GM12878 (cell line): ENCODE measurements at regions not wholly inside any gene's neighbourhood (a gene's known extent, or its start where the extent isn't known, plus 50 kb on each side); places are given as distances from the start of the nearest gene placed in this dataset.

ENCODE experiments used
- CREB1 ChIP-seq: IDR thresholded peaks from 2 replicates; pipeline ENCODE4 v1.6.1; 2012; ENCODE audit warnings: low read depth, mild to moderate bottlenecking, inconsistent platforms
- CTCF ChIP-seq, 3 experiments: IDR thresholded peaks in 2 of 3; conservative IDR thresholded peaks in 1 of 3; 2 replicates each; pipeline ENCODE4 v1.5.1; 2011; ENCODE audit warnings: low read depth in 3 of 3, low read length in 3 of 3, mild to moderate bottlenecking in 3 of 3, control low read depth in 2 of 3, moderate library complexity in 2 of 3, inconsistent platforms in 1 of 3, mixed read lengths in 1 of 3; ENCODE audit not compliant: control insufficient read depth in 2 of 3, insufficient read depth in 1 of 3; ENCODE audit errors: extremely low read depth in 1 of 3
- NFIC ChIP-seq: IDR thresholded peaks from 2 replicates; pipeline ENCODE4 v1.6.1; 2012; ENCODE audit warnings: low read depth, mild to moderate bottlenecking, inconsistent platforms, low read length, moderate library complexity
- SIN3A ChIP-seq: IDR thresholded peaks from 2 replicates; pipeline ENCODE4 v1.6.1; 2012; ENCODE audit warnings: low read depth, low read length, improper control_type of control experiment
- TF ChIP-seq, protein P1 (sequence below): IDR thresholded peaks from 2 replicates; pipeline ENCODE4 v1.6.1; 2012; ENCODE audit warnings: low read depth, low read length, improper control_type of control experiment

DNA sequence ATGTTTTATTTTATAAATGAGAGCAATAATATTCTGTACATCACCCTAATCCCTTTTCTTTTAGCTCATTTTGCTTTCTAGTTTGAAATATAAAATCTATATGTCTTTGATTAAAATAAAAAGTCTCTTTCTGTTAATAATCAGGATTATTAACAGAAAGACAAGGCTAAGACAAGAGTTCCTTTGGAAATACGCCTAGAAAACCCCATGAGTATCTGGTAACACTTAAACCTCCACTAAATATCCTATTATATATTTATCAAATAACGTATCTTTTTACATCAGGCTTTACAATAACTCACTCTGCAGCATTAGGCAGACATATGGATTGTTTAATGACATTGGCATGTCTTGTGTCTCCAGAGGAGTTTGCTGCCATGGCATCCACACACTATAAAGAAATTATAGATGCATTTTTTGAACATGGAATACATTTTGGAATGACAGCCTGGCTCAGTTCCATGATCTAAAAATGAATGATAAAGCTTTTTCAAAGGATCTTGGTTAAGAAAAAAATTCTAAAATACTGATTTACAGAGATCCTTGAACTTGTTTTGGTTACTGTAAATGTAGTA lies 98.7 kb downstream of the TMEM26 start:
- TF ChIP-seq CREB1, result no peak
- no peak for TF ChIP-seq CTCF (IDR thresholded peaks at IDR 0.05 in 2 of 3, conservative IDR thresholded peaks at IDR 0.05 in 1 of 3; ENCODE audit: control insufficient read depth in 2 of 3, extremely low read depth in 1 of 3, insufficient read depth in 1 of 3, low read depth in 3 of 3, low read length in 3 of 3)
- TF ChIP-seq, protein P1, sequence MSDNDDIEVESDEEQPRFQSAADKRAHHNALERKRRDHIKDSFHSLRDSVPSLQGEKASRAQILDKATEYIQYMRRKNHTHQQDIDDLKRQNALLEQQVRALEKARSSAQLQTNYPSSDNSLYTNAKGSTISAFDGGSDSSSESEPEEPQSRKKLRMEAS, result no peak
- no peak for TF ChIP-seq NFIC
- no peak for TF ChIP-seq SIN3A
